HG03378 (cell line): ENCODE measurements at regions not wholly inside any gene's neighbourhood (a gene's known extent, or its start where the extent isn't known, plus 50 kb on each side); places are given as distances from the start of the nearest gene placed in this dataset.
"Not testable (repeated sequence)": the region's sequence is repeated elsewhere in the genome, so short reads cannot be mapped to it uniquely, and the experiment has no call there.

Source experiments
- ATAC-seq: cut with Tn5 transposase; IDR thresholded peaks from one replicate; pipeline ENCODE4 v1.9.1; 2021; ENCODE audit warnings: mild to moderate bottlenecking, moderate library complexity; ENCODE audit not compliant: unreplicated experiment

- no peak for ATAC-seq
Observed at GRCh38 chr21:36591326-36591970, 107.5 kb upstream of the SIM2 start.

GRCh38 chr21:36596174-36596573 is 102.7 kb upstream of the SIM2 start:
- ATAC-seq = no peak

GRCh38 chr21:36601362-36601761 is 97.6 kb upstream of the SIM2 start:
- no peak for ATAC-seq

- ATAC-seq = no peak
Observed at GRCh38 chr21:36602735-36603134, 96.2 kb upstream of the SIM2 start.

GRCh38 chr21:36603221-36603620 is 95.7 kb upstream of the SIM2 start:
- ATAC-seq = no peak

GRCh38 chr21:36605426-36605825 is 93.5 kb upstream of the SIM2 start:
- no peak for ATAC-seq

GRCh38 chr21:36606287-36606982 is 92.5 kb upstream of the SIM2 start:
- no peak for ATAC-seq

- no peak for ATAC-seq
Observed at GRCh38 chr21:36606983-36607325, 92.0 kb upstream of the SIM2 start.

- ATAC-seq = no peak
Observed at GRCh38 chr21:36608041-36608896, 90.6 kb upstream of the SIM2 start.

- ATAC-seq = no peak
Observed at GRCh38 chr21:36608897-36609225, 90.1 kb upstream of the SIM2 start.

GRCh38 chr21:36609654-36610053 is 89.3 kb upstream of the SIM2 start:
- no peak for ATAC-seq

GRCh38 chr21:36610201-36610600 is 88.7 kb upstream of the SIM2 start:
- no peak for ATAC-seq

GRCh38 chr21:36610935-36611334 is 88.0 kb upstream of the SIM2 start:
- no peak for ATAC-seq

GRCh38 chr21:36611379-36611778 is 87.5 kb upstream of the SIM2 start:
- no peak for ATAC-seq

GRCh38 chr21:36613059-36613458 is 85.9 kb upstream of the SIM2 start:
- no peak for ATAC-seq

- no peak for ATAC-seq
Observed at GRCh38 chr21:36613554-36613953, 85.4 kb upstream of the SIM2 start.

- no peak for ATAC-seq
Observed at GRCh38 chr21:36615274-36615964, 83.5 kb upstream of the SIM2 start.

GRCh38 chr21:36616773-36617172 is 82.1 kb upstream of the SIM2 start:
- not testable (repeated sequence) for ATAC-seq

GRCh38 chr21:36621794-36622193 is 77.1 kb upstream of the SIM2 start:
- ATAC-seq = not testable (repeated sequence)

GRCh38 chr21:36624105-36624504 is 74.8 kb upstream of the SIM2 start:
- ATAC-seq = no peak

GRCh38 chr21:36626791-36627190 is 72.1 kb upstream of the SIM2 start:
- no peak for ATAC-seq
